Esophagus mucosa (tissue), 1 donor: ENCODE measurements at regions not wholly inside any gene's neighbourhood (a gene's known extent, or its start where the extent isn't known, plus 50 kb on each side); places are given as distances from the start of the nearest gene placed in this dataset.
"Not testable (repeated sequence)": the region's sequence is repeated elsewhere in the genome, so short reads cannot be mapped to it uniquely, and the experiment has no call there.

ENCODE experiments used
- ATAC-seq: fragments of 200-7000 bp; cut with Tn5 transposase; one replicate; pipeline ENCODE4 v1.9.1; 2020
- donor health status: DM: yes; HTN: yes; CAD: no.

GRCh38 chr3:96330795-96331194 lies 483.6 kb upstream of the EPHA6 start:
- no peak for ATAC-seq

- ATAC-seq = no peak
These were observed 483.1 kb upstream of the EPHA6 start for GRCh38 chr3:96331341-96331740.

- no peak for ATAC-seq
These were observed 479.6 kb upstream of the EPHA6 start for GRCh38 chr3:96334779-96335178.

GRCh38 chr3:96347289-96347688 lies 467.1 kb upstream of the EPHA6 start:
- no peak for ATAC-seq

- ATAC-seq = not testable (repeated sequence)
These were observed 462.8 kb upstream of the EPHA6 start for GRCh38 chr3:96351598-96351997.

- ATAC-seq = no peak
These were observed 460.3 kb upstream of the EPHA6 start for GRCh38 chr3:96354106-96354505.

- ATAC-seq = no peak
These were observed 459.7 kb upstream of the EPHA6 start for GRCh38 chr3:96354742-96355141.

- no peak for ATAC-seq
These were observed 453.2 kb upstream of the EPHA6 start for GRCh38 chr3:96361241-96361640.

- ATAC-seq = no peak
These were observed 443.8 kb upstream of the EPHA6 start for GRCh38 chr3:96370637-96371036.

GRCh38 chr3:96410006-96410730 lies 404.2 kb upstream of the EPHA6 start:
- no peak for ATAC-seq

GRCh38 chr3:96416549-96417255 lies 397.7 kb upstream of the EPHA6 start:
- ATAC-seq = no peak

- no peak for ATAC-seq
These were observed 386.3 kb upstream of the EPHA6 start for GRCh38 chr3:96428097-96428496.

GRCh38 chr3:96430079-96430478 lies 384.3 kb upstream of the EPHA6 start:
- ATAC-seq = no peak

- no peak for ATAC-seq
These were observed 379.7 kb upstream of the EPHA6 start for GRCh38 chr3:96434651-96435050.

GRCh38 chr3:96449346-96449745 lies 365.0 kb upstream of the EPHA6 start:
- no peak for ATAC-seq

- no peak for ATAC-seq
These were observed 364.6 kb upstream of the EPHA6 start for GRCh38 chr3:96449803-96450202.

- ATAC-seq = no peak
These were observed 363.7 kb upstream of the EPHA6 start for GRCh38 chr3:96450699-96451098.

GRCh38 chr3:96465521-96465920 lies 348.9 kb upstream of the EPHA6 start:
- no peak for ATAC-seq

GRCh38 chr3:96466441-96466840 lies 348.0 kb upstream of the EPHA6 start:
- ATAC-seq = no peak

- no peak for ATAC-seq
These were observed 346.8 kb upstream of the EPHA6 start for GRCh38 chr3:96467639-96468038.

GRCh38 chr3:96478496-96478895 lies 335.9 kb upstream of the EPHA6 start:
- no peak for ATAC-seq

GRCh38 chr3:96480881-96481280 lies 333.5 kb upstream of the EPHA6 start:
- no peak for ATAC-seq

- not testable (repeated sequence) for ATAC-seq
These were observed 331.2 kb upstream of the EPHA6 start for GRCh38 chr3:96483191-96483590.

GRCh38 chr3:96483781-96484180 lies 330.6 kb upstream of the EPHA6 start:
- ATAC-seq = no peak
